ENCODE measurements at regions not wholly inside any gene's neighbourhood (a gene's known extent, or its start where the extent isn't known, plus 50 kb on each side); places are given as distances from the start of the nearest gene placed in this dataset.

- TF ChIP-seq IRF2 (CRISPR knock-in tag; IDR thresholded peaks at IDR 0.05; ENCODE audit: borderline replicate concordance, low read depth) (no peak), AFF4 (CRISPR knock-in tag; IDR thresholded peaks at IDR 0.05; ENCODE audit: borderline replicate concordance) (no peak), MAX (CRISPR knock-in tag; IDR thresholded peaks at IDR 0.05) (no peak), USF2 (CRISPR knock-in tag; IDR thresholded peaks at IDR 0.05) (no peak), CTCF (IDR thresholded peaks at IDR 0.05) (no peak), CBFB (CRISPR knock-in tag; IDR thresholded peaks at IDR 0.05; ENCODE audit: low read depth) (no peak), USF1 (CRISPR knock-in tag; IDR thresholded peaks at IDR 0.05) (no peak), FOXP1 (CRISPR knock-in tag; IDR thresholded peaks at IDR 0.05; ENCODE audit: borderline replicate concordance) (no peak)
These were observed 246.9 kb downstream of the MTX2 start for GRCh38 chr2:176516051-176516602.

Measured in WTC11 (cell line).